HG02870 (cell line): ENCODE measurements at regions not wholly inside any gene's neighbourhood (a gene's known extent, or its start where the extent isn't known, plus 50 kb on each side); places are given as distances from the start of the nearest gene placed in this dataset.

Experiments used
- ATAC-seq: cut with Tn5 transposase; IDR thresholded peaks from one replicate; pipeline ENCODE4 v1.9.1; 2021; ENCODE audit warnings: mild to moderate bottlenecking, moderate library complexity; ENCODE audit not compliant: unreplicated experiment

GRCh38 chr15:62459875-62460274, 294.8 kb upstream of the C2CD4B start:
- ATAC-seq, result no peak

- no peak for ATAC-seq
Observed at GRCh38 chr15:62462268-62462667, 297.2 kb upstream of the C2CD4B start.

DNA sequence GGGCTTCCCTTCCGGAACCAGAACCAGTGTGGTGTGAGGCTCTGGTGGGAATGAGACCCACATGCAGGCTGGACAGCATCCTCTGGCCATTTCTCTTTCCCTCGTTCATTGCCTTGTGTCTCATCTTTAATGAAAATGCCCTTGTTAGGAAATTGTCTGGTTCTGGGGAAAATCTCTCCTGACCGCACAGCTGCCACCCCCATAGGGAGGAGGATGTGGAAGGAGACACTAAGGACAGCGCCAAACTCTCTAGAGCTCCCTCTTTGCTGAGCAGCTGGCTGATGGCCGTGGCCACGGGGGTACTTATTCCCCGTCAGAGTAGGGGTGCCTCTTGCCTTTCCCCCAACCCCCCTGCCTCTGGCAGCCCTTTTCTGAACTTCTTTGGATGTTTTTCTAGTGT, 297.6 kb upstream of the C2CD4B start:
- no peak for ATAC-seq

GRCh38 chr15:62464705-62465104, 299.6 kb upstream of the C2CD4B start:
- no peak for ATAC-seq

- no peak for ATAC-seq
Observed at GRCh38 chr15:62465173-62465572, 300.1 kb upstream of the C2CD4B start.

DNA sequence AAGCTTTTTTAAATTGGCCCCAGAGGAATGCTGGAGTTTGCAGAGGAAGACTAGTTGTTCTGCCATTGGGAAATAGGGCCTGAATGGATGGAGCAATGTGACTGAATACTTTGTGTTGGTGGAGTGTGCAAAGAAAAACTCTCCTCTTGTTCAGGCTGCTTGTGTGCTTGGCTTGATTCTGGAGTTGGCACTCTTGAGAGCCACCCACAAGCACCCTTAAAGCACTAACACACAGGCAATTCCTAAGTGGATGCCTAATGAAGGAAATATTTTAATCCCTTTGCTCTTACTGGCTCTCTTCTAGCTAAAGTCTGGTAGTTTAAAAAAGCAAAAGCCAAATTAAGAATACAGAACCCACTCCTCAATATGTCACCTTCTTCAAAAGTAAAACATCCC, 304.4 kb upstream of the C2CD4B start:
- no peak for ATAC-seq

GRCh38 chr15:62469874-62470688, 305.0 kb upstream of the C2CD4B start:
- no peak for ATAC-seq

GRCh38 chr15:62472616-62473299, 307.7 kb upstream of the C2CD4B start:
- ATAC-seq, result no peak

GRCh38 chr15:62474021-62474770, 309.1 kb upstream of the C2CD4B start:
- no peak for ATAC-seq

DNA sequence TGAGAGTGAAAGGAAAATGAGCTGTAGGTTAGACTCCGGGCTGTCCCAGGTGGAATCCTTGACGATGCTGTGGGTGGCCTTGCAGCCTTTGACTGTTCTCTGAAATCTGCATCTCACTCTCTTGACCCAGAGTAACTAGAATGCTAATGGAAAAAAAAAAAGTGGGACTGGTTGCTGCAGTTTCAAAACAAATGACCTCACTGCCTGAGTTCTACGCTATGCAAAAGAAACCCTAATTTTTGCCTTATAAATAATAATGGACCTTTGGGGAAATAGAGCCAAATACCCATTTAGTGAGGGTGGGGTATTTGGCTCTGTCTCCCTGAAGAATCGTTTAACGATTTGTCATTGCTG, 309.7 kb upstream of the C2CD4B start:
- no peak for ATAC-seq

DNA sequence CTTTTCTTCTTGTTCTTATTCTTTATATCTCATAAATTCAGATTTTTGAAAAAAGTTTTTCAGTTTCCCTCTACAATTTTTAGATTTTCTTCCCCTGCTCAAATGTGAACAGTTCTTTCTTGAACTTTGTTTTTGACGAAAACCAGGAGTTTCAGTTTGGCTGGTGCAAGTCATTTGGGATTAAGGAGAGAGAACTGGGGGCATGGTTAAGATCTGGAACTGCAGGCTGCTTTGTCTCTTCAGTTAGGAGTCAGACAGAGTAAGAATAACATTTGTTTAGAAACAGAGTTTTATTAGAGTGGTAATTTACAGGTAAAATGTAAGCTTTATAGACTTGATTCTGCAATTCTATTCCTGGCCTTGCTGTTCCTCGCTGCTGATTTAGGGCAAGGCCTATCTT, 310.5 kb upstream of the C2CD4B start:
- ATAC-seq, result no peak

- no peak for ATAC-seq
Observed at GRCh38 chr15:62476163-62476562, 311.1 kb upstream of the C2CD4B start.

- ATAC-seq, result no peak
Observed at GRCh38 chr15:62477929-62478328, 312.8 kb upstream of the C2CD4B start.

DNA sequence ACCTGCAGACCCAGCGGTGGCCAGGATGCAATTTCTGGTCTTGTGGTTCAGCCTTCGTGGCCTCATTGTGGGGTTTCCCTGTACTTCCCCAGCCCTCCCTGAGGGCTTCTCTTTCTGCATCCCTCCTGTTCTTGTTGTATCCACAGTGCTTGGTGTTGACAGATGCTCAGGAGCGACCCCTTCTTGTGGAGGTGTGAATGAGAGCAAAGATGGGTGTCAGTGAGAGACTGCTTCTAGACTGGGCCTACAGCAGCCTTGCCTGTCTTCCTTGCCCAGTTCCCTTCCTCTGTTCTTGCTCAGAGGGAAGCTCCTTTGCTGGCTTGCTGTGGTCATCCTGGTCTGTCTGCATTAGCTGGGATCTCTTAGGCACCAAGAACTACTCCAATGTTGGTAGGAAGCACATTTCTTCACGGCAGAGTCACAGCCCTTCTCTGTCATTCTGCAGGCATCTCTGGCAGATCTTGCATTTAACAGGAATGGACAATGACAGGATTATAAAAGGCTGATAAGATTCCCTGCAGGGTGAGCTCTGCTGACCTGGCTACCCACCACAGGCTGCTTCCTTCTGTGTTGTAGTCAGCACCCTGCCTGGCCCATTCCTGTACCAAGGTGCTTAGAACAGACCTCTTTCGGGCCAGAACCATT, 317.8 kb upstream of the C2CD4B start:
- peak; percentile 66 for ATAC-seq

GRCh38 chr15:62483814-62484213, 318.7 kb upstream of the C2CD4B start:
- ATAC-seq, result no peak

- no peak for ATAC-seq
Observed at GRCh38 chr15:62485170-62485720, 320.2 kb upstream of the C2CD4B start.

DNA sequence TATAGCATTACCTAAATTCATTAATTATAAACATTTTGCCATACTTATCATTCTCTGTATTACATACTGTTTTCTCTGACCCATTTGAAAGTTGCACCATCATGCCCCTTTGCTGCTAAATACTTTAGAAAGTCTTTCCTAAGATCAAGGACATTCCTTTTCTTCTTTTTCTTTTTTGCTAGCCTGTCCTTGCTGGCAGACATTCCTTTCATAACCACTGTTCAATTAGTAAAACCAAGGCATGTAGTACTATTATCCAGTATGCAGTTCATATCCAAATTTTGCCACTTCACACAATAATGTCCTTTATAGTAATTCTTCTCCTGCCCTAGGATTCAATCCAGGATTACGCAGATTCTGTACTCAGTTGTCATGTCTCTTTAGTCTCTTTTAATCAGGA, 321.0 kb upstream of the C2CD4B start:
- ATAC-seq, result no peak

GRCh38 chr15:62488387-62488786, 323.3 kb upstream of the C2CD4B start:
- no peak for ATAC-seq

- ATAC-seq, result no peak
Observed at GRCh38 chr15:62491642-62492041, 326.6 kb upstream of the C2CD4B start.

GRCh38 chr15:62492900-62493299, 327.8 kb upstream of the C2CD4B start:
- ATAC-seq, result no peak

DNA sequence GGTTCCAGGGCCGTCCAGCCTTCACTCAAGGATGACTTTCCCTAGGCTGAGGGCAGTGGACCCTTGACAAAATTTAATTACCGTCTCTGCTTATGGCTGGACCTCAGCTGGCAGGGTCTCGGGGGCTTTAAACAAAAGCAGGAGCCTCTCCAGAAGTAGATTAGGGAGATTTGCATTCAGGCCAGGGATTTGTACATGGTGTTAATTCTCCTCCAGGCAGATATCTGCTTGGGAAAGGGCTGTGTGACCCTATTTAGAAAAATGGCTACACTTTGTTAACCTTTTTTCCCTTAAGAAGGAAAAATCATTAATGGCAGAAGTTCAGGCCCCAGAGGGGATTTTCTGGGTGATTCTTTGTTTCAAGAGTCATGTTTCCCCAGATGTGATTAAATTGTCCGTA, 329.1 kb upstream of the C2CD4B start:
- no peak for ATAC-seq
